ENCODE measurements at regions not wholly inside any gene's neighbourhood (a gene's known extent, or its start where the extent isn't known, plus 50 kb on each side); places are given as distances from the start of the nearest gene placed in this dataset.
"Not testable (repeated sequence)": the region's sequence is repeated elsewhere in the genome, so short reads cannot be mapped to it uniquely, and the experiment has no call there.

GRCh38 chr4:130859991-130860390 is 1764.0 kb downstream of the C4orf33 start:
- Histone ChIP-seq H3K9me3 (ENCODE audit: control insufficient read depth, low read length) (no peaks in the 10 kb centered on the region), H3K27ac (ENCODE audit: low read depth, low read length, severe bottlenecking) (no peak overlapping the region), H3K36me3 (ENCODE audit: control insufficient read depth, insufficient read depth, low read length) (no peaks in the 10 kb centered on the region), H3K4me1 (ENCODE audit: control insufficient read depth, insufficient read depth, low read length, poor library complexity, severe bottlenecking) (no peaks in the 10 kb centered on the region), H3K4me3 (ENCODE audit: extremely low read depth, insufficient read depth, low read length, poor library complexity, severe bottlenecking) (no peak overlapping the region)
- WGBS, 2 experiments (ENCODE audit: insufficient coverage in 2 of 2) = 83 to 86% methylated on average over 2 to 3 of the region's 3 CpGs

GRCh38 chr4:130896920-130897319 is 1801.0 kb downstream of the C4orf33 start:
- no peaks in the 10 kb centered on the region for H3K4me1 ChIP-seq (ENCODE audit: control insufficient read depth, insufficient read depth, low read length, poor library complexity, severe bottlenecking)
- no peaks in the 10 kb centered on the region for H3K36me3 ChIP-seq (ENCODE audit: control insufficient read depth, insufficient read depth, low read length)
- H3K4me3 ChIP-seq (ENCODE audit: extremely low read depth, insufficient read depth, low read length, poor library complexity, severe bottlenecking) = no peak overlapping the region
- no peak overlapping the region for H3K27ac ChIP-seq (ENCODE audit: low read depth, low read length, severe bottlenecking)
- no peaks in the 10 kb centered on the region for H3K9me3 ChIP-seq (ENCODE audit: control insufficient read depth, low read length)

DNA sequence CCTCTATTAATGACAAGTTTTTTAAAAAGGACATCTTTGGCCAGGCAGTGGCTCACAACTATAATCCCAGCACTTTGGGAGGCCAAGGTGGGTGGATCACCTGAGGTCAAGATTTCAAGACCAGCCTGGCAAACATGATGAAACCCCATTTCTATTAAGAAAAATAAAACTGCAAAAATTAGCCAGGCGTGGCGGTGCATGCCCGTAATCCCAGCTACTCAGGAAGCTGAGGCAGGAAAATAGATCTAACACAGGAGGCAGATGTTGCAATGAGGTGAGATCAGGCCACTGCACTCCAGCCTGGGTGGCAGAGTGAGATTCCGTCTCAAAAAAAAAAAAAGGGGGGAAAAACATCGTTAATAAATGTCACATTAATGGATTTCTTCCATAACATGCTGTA is 1805.4 kb downstream of the C4orf33 start:
- Histone ChIP-seq H3K36me3 (ENCODE audit: control insufficient read depth, insufficient read depth, low read length) (no peaks in the 10 kb centered on the region), H3K9me3 (ENCODE audit: control insufficient read depth, low read length) (no peaks in the 10 kb centered on the region), H3K4me1 (ENCODE audit: control insufficient read depth, insufficient read depth, low read length, poor library complexity, severe bottlenecking) (no peaks in the 10 kb centered on the region), H3K4me3 (ENCODE audit: extremely low read depth, insufficient read depth, low read length, poor library complexity, severe bottlenecking) (no peak overlapping the region), H3K27ac (ENCODE audit: low read depth, low read length, severe bottlenecking) (no peak overlapping the region)
- 83 to 96% methylated on average over 3 of the region's 5 CpGs for WGBS, 2 experiments (ENCODE audit: insufficient coverage in 2 of 2)

- H3K9me3 ChIP-seq (ENCODE audit: control insufficient read depth, low read length) = peaks cover 3% of the 10 kb centered on the region
Measured at GRCh38 chr4:130922955-130923354, 1827.0 kb downstream of the C4orf33 start.

GRCh38 chr4:130955520-130955919 is 1859.6 kb downstream of the C4orf33 start:
- no CpG with 5 or more reads among the region's 1 CpG for WGBS, 2 experiments (ENCODE audit: insufficient coverage in 2 of 2)
- Histone ChIP-seq H3K4me1 (ENCODE audit: control insufficient read depth, insufficient read depth, low read length, poor library complexity, severe bottlenecking) (no peaks in the 10 kb centered on the region), H3K9me3 (ENCODE audit: control insufficient read depth, low read length) (peaks cover 4% of the 10 kb centered on the region), H3K36me3 (ENCODE audit: control insufficient read depth, insufficient read depth, low read length) (no peaks in the 10 kb centered on the region), H3K4me3 (ENCODE audit: extremely low read depth, insufficient read depth, low read length, poor library complexity, severe bottlenecking) (no peak overlapping the region), H3K27ac (ENCODE audit: low read depth, low read length, severe bottlenecking) (no peak overlapping the region)

More at GRCh38 chr4:130922955-130923354, 1827.0 kb downstream of the C4orf33 start:
- Histone ChIP-seq H3K27ac (ENCODE audit: low read depth, low read length, severe bottlenecking) (no peak overlapping the region), H3K36me3 (ENCODE audit: control insufficient read depth, insufficient read depth, low read length) (no peaks in the 10 kb centered on the region), H3K4me1 (ENCODE audit: control insufficient read depth, insufficient read depth, low read length, poor library complexity, severe bottlenecking) (no peaks in the 10 kb centered on the region), H3K4me3 (ENCODE audit: extremely low read depth, insufficient read depth, low read length, poor library complexity, severe bottlenecking) (no peak overlapping the region)
- WGBS, 2 experiments (ENCODE audit: insufficient coverage in 2 of 2) = 79 to 83% methylated on average over 1 to 2 of the region's 2 CpGs

DNA sequence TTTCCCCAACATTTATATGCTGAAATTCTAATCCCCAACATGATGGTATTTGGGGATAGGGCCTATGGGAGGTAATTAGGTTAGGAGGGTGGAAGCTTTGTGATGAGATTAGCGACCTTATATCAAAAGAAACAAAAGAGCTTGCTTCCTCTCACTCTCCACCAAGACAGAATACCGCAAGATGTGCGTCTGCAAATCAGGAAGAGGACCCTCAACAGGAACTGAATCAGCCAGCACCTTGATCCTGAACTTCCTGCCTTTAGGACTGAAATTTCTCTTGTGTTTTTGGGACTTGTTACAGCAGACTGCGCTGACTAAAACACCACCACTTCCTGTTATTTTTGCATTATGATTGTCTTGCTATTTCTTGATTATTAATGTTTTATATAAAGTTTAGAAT is 1889.4 kb downstream of the C4orf33 start:
- no CpG with 5 or more reads among the region's 4 CpGs for WGBS, 2 experiments (ENCODE audit: insufficient coverage in 2 of 2)
- H3K4me1 ChIP-seq (ENCODE audit: control insufficient read depth, insufficient read depth, low read length, poor library complexity, severe bottlenecking) = no peaks in the 10 kb centered on the region
- H3K4me3 ChIP-seq (ENCODE audit: extremely low read depth, insufficient read depth, low read length, poor library complexity, severe bottlenecking) = no peak overlapping the region
- H3K9me3 ChIP-seq (ENCODE audit: control insufficient read depth, low read length) = no peaks in the 10 kb centered on the region
- no peak overlapping the region for H3K27ac ChIP-seq (ENCODE audit: low read depth, low read length, severe bottlenecking)
- H3K36me3 ChIP-seq (ENCODE audit: control insufficient read depth, insufficient read depth, low read length) = no peaks in the 10 kb centered on the region

DNA sequence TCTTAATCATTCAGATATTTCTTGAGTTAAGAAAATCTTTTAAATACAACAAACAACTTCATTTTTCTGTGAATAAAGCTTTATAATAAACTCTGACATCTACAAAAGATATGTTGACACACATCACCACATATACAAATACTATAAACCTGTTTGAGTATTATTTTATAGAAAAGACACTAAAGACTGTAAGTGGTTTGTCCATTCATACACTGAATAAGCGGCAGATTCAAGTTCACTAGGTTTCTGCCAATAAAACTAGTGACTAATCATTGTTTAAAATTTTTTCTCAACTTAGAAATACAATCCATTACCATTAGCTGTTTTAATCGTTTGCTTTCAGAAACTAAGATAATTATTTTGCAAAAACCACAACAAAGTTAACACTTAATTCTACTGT is 1900.0 kb downstream of the C4orf33 start:
- Histone ChIP-seq H3K27ac (ENCODE audit: low read depth, low read length, severe bottlenecking) (no peak overlapping the region), H3K4me3 (ENCODE audit: extremely low read depth, insufficient read depth, low read length, poor library complexity, severe bottlenecking) (no peak overlapping the region), H3K36me3 (ENCODE audit: control insufficient read depth, insufficient read depth, low read length) (no peaks in the 10 kb centered on the region), H3K9me3 (ENCODE audit: control insufficient read depth, low read length) (no peaks in the 10 kb centered on the region), H3K4me1 (ENCODE audit: control insufficient read depth, insufficient read depth, low read length, poor library complexity, severe bottlenecking) (no peaks in the 10 kb centered on the region)
- WGBS, 2 experiments (ENCODE audit: insufficient coverage in 2 of 2) = no CpG with 5 or more reads among the region's 2 CpGs

DNA sequence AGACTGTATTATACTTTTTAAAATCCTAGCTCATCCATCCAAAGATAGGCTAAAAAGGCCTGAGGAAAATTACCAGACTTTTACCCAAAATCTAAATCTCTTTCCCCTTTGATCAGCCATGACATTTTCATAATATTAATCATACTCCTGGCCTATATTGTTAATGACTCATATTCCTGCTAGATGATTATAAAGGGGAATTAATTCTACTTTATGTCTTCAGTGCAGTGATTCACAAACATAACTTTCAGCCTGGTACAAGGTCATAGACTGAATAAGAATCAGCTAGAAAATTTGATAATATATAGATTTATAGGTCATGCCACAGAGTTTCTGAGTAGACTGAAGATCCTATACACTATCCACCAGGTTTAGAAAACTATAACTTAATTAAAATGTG is 1905.4 kb downstream of the C4orf33 start:
- Histone ChIP-seq H3K27ac (ENCODE audit: low read depth, low read length, severe bottlenecking) (no peak overlapping the region), H3K4me1 (ENCODE audit: control insufficient read depth, insufficient read depth, low read length, poor library complexity, severe bottlenecking) (no peaks in the 10 kb centered on the region), H3K4me3 (ENCODE audit: extremely low read depth, insufficient read depth, low read length, poor library complexity, severe bottlenecking) (no peak overlapping the region), H3K36me3 (ENCODE audit: control insufficient read depth, insufficient read depth, low read length) (no peaks in the 10 kb centered on the region), H3K9me3 (ENCODE audit: control insufficient read depth, low read length) (no peaks in the 10 kb centered on the region)

DNA sequence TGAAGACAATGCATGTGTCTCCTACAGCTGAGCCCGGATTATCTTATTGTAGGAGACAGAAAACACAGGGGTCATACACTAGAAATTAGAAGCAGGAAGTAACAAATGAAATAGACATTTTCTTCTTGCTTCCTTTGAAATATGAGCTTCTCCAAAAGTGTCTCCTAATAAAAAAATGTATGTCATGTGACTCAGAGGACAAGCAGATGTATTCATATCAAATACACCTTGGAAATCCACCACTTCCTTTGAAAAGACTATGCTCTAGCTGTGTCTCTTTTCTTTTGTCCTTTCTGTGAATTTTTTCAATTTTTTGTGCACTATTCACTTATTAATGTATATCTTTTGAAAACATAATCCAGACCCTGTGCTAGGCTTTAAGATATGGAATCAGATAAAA is 1906.2 kb downstream of the C4orf33 start:
- no peaks in the 10 kb centered on the region for H3K4me1 ChIP-seq (ENCODE audit: control insufficient read depth, insufficient read depth, low read length, poor library complexity, severe bottlenecking)
- WGBS, 2 experiments (ENCODE audit: insufficient coverage in 2 of 2) = 100% methylated on average over 1 of the region's 1 CpG; no CpG with 5 or more reads in 1 of the 2 experiments
- no peak overlapping the region for H3K4me3 ChIP-seq (ENCODE audit: extremely low read depth, insufficient read depth, low read length, poor library complexity, severe bottlenecking)
- no peaks in the 10 kb centered on the region for H3K9me3 ChIP-seq (ENCODE audit: control insufficient read depth, low read length)
- H3K27ac ChIP-seq (ENCODE audit: low read depth, low read length, severe bottlenecking) = no peak overlapping the region
- H3K36me3 ChIP-seq (ENCODE audit: control insufficient read depth, insufficient read depth, low read length) = no peaks in the 10 kb centered on the region

DNA sequence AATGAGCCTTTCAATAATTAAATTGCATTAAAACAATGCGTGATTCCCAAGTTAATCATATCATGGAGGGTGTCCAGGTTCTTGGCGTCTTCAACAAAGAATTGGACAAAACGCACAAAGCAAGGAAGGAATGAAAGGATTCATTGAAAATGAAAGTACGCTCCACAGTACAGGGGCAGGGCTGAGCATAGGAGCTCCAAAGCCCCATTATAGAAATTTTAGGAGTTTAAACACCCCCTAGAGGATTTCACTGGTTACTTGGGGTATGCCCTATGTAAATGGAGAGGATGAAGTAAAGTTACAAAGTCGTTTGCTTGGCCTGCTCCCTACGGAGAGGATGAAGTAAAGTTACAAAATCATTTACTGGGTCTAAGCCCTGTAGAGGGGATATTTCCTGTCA is 1910.4 kb downstream of the C4orf33 start:
- Histone ChIP-seq H3K27ac (ENCODE audit: low read depth, low read length, severe bottlenecking) (no peak overlapping the region), H3K4me1 (ENCODE audit: control insufficient read depth, insufficient read depth, low read length, poor library complexity, severe bottlenecking) (no peaks in the 10 kb centered on the region), H3K4me3 (ENCODE audit: extremely low read depth, insufficient read depth, low read length, poor library complexity, severe bottlenecking) (no peak overlapping the region), H3K9me3 (ENCODE audit: control insufficient read depth, low read length) (no peaks in the 10 kb centered on the region), H3K36me3 (ENCODE audit: control insufficient read depth, insufficient read depth, low read length) (no peaks in the 10 kb centered on the region)
- 78 to 100% methylated on average over 2 to 3 of the region's 6 CpGs for WGBS, 2 experiments (ENCODE audit: insufficient coverage in 2 of 2)

DNA sequence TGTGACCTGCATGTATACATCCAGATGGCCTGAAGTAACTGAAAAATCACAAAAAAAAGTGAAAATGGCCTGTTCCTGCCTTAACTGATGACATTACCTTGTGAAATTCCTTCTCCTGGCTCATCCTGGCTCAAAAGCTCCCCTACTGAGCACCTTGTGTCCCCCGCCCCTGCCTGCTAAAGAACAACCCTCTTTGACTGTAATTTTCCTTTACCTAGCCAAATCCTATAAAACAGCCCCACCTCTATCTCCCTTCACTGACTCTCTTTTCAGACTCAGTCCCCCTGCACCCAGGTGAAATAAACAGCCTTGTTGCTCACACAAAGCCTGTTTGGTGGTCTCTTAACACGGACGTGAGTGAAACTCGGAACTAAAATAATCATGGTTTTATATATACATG is 1916.0 kb downstream of the C4orf33 start:
- H3K36me3 ChIP-seq (ENCODE audit: control insufficient read depth, insufficient read depth, low read length); H3K9me3 ChIP-seq (ENCODE audit: control insufficient read depth, low read length); H3K4me3 ChIP-seq (ENCODE audit: extremely low read depth, insufficient read depth, low read length, poor library complexity, severe bottlenecking); H3K27ac ChIP-seq (ENCODE audit: low read depth, low read length, severe bottlenecking); H3K4me1 ChIP-seq (ENCODE audit: control insufficient read depth, insufficient read depth, low read length, poor library complexity, severe bottlenecking): not testable (repeated sequence)
- 80 to 86% methylated on average over 1 of the region's 4 CpGs for WGBS, 2 experiments (ENCODE audit: insufficient coverage in 2 of 2)

- WGBS, 2 experiments (ENCODE audit: insufficient coverage in 2 of 2) = 80% methylated on average over 1 of the region's 1 CpG; no CpG with 5 or more reads in 1 of the 2 experiments
- Histone ChIP-seq H3K36me3 (ENCODE audit: control insufficient read depth, insufficient read depth, low read length) (no peaks in the 10 kb centered on the region), H3K4me3 (ENCODE audit: extremely low read depth, insufficient read depth, low read length, poor library complexity, severe bottlenecking) (no peak overlapping the region), H3K9me3 (ENCODE audit: control insufficient read depth, low read length) (no peaks in the 10 kb centered on the region), H3K4me1 (ENCODE audit: control insufficient read depth, insufficient read depth, low read length, poor library complexity, severe bottlenecking) (no peaks in the 10 kb centered on the region), H3K27ac (ENCODE audit: low read depth, low read length, severe bottlenecking) (no peak overlapping the region)
Measured at GRCh38 chr4:131013226-131013625, 1917.3 kb downstream of the C4orf33 start.
